PFSK-1 (cell line): ENCODE measurements at regions not wholly inside any gene's neighbourhood (a gene's known extent, or its start where the extent isn't known, plus 50 kb on each side); places are given as distances from the start of the nearest gene placed in this dataset.

Experiments
- FOXP2 ChIP-seq: optimal IDR thresholded peaks from 2 replicates; pipeline ENCODE3; 2011; ENCODE audit warnings: borderline replicate concordance, control low read depth, inconsistent platforms; ENCODE audit not compliant: insufficient read depth; ENCODE audit errors: extremely low read length, extremely low read depth
- POLR2AphosphoS5 ChIP-seq: IDR thresholded peaks from 2 replicates; pipeline ENCODE4 v1.6.1; 2012; ENCODE audit warnings: low read depth, mild to moderate bottlenecking, control low read depth, low read length, moderate library complexity
- REST ChIP-seq, 2 experiments: IDR thresholded peaks; 2 replicates each; pipeline versions ENCODE4 v1.6.1 to v1.8.0; 2011 to 2012; ENCODE audit warnings: low read depth in 2 of 2, low read length in 2 of 2, control low read depth in 1 of 2, inconsistent platforms in 1 of 2, mild to moderate bottlenecking in 1 of 2, moderate library complexity in 1 of 2; ENCODE audit not compliant: insufficient read depth in 1 of 2
- SIN3A ChIP-seq: IDR thresholded peaks from 2 replicates; pipeline ENCODE4 v1.6.1; 2012; ENCODE audit warnings: mild to moderate bottlenecking, low read length, moderate library complexity, borderline replicate concordance; ENCODE audit not compliant: insufficient read depth
- TAF1 ChIP-seq: IDR thresholded peaks from 2 replicates; pipeline ENCODE4 v1.6.1; 2012; ENCODE audit warnings: low read length, control low read depth, borderline replicate concordance; ENCODE audit not compliant: insufficient read depth

GRCh38 chr2:138327967-138328366, 173.6 kb upstream of the SPOPL start:
- no peak for TF ChIP-seq TAF1
- no peak for TF ChIP-seq SIN3A
- no peak for TF ChIP-seq POLR2AphosphoS5

- no peak for TF ChIP-seq REST (IDR thresholded peaks at IDR 0.05; ENCODE audit: insufficient read depth in 1 of 2, low read depth in 2 of 2, low read length in 2 of 2)
- no peak for TF ChIP-seq SIN3A
- TF ChIP-seq FOXP2 = no peak
- TF ChIP-seq TAF1 = no peak
- TF ChIP-seq POLR2AphosphoS5 = no peak
Observed at GRCh38 chr2:138329162-138329561, 172.4 kb upstream of the SPOPL start.

GRCh38 chr2:138329591-138329990, 172.0 kb upstream of the SPOPL start:
- no peak for TF ChIP-seq SIN3A

- TF ChIP-seq SIN3A = no peak
- TF ChIP-seq FOXP2 = no peak
- no peak for TF ChIP-seq REST (IDR thresholded peaks at IDR 0.05; ENCODE audit: insufficient read depth in 1 of 2, low read depth in 2 of 2, low read length in 2 of 2)
Observed at GRCh38 chr2:138333121-138333520, 168.4 kb upstream of the SPOPL start.

GRCh38 chr2:138333677-138334076, 167.9 kb upstream of the SPOPL start:
- no peak for TF ChIP-seq REST (IDR thresholded peaks at IDR 0.05; ENCODE audit: insufficient read depth in 1 of 2, low read depth in 2 of 2, low read length in 2 of 2)

- TF ChIP-seq SIN3A (no peak), TAF1 (no peak)
Observed at GRCh38 chr2:138334323-138334722, 167.2 kb upstream of the SPOPL start.

GRCh38 chr2:138335036-138335435, 166.5 kb upstream of the SPOPL start:
- TF ChIP-seq REST (IDR thresholded peaks at IDR 0.05; ENCODE audit: insufficient read depth in 1 of 2, low read depth in 2 of 2, low read length in 2 of 2) (no peak), SIN3A (no peak), TAF1 (no peak), FOXP2 (no peak), POLR2AphosphoS5 (no peak)
